HepG2 (cell line): ENCODE measurements at regions not wholly inside any gene's neighbourhood (a gene's known extent, or its start where the extent isn't known, plus 50 kb on each side); places are given as distances from the start of the nearest gene placed in this dataset.

Experiments used
- ATAC-seq: fragments of 200-7000 bp; cut with Tn5 transposase; 3 replicates; pipeline ENCODE4 v1.9.1; 2020; ENCODE audit warnings: mild to moderate bottlenecking, moderate library complexity
- BruUV-seq: library from RNA; stranded (reverse); fragments of 400-500 nt; replicated peaks from 2 replicates; lab custom pipeline; 2021; lab: Mats Ljungman, UMichigan
- CTCF ChIA-PET: fragments of 300-600 bp; formaldehyde crosslinking; extraction: SDS; loops from one replicate; lab custom pipeline; 2021; ENCODE audit warnings: low total read pairs, inconsistent platforms, low intra/inter-chr PET ratio; lab: Yijun Ruan, JAX
- POLR2A ChIA-PET: fragments of 350-600 bp; sonication (Branson Sonifier 250); formaldehyde crosslinking; loops from one replicate; lab custom pipeline; 2020; ENCODE audit warnings: antibody characterized with exemption, inconsistent platforms; lab: Yijun Ruan, JAX
- DNase-seq: peaks from one replicate; pipeline ENCODE4 v3.0.0-alpha.2; 2015; ENCODE audit warnings: low spot score
- FAIRE-seq: peaks from 3 replicates; lab custom pipeline; 2011; peaks lifted over from hg19 to GRCh38; lab: Jason Lieb, UNC
- H2AFZ ChIP-seq: one replicate; pipeline ENCODE4 v1.6.1; 2011; ENCODE audit warnings: low read length, inconsistent platforms
- H3K27ac ChIP-seq: fragments of 300-600 bp; 3 replicates; pipeline ENCODE4 v1.8.0; 2011; ENCODE audit warnings: mixed run types, mild to moderate bottlenecking, mixed read lengths, low read length, inconsistent platforms; ENCODE audit not compliant: insufficient read depth; ENCODE audit errors: extremely low read length
- H3K27me3 ChIP-seq, 2 experiments: fragments of 200-600 bp in 1 of 2; 2 replicates in 1 of 2; 3 replicates in 1 of 2; pipeline versions ENCODE4 v1.6.0 to v1.8.0; 2011; ENCODE audit warnings: low read length in 2 of 2, mild to moderate bottlenecking in 2 of 2, moderate library complexity in 2 of 2, inconsistent platforms in 1 of 2; ENCODE audit not compliant: insufficient read depth in 2 of 2, control insufficient read depth in 1 of 2
- H3K36me3 ChIP-seq, 2 experiments: fragments of 200-600 bp in 1 of 2; replicated peaks in 1 of 2; 2 replicates in 1 of 2; 3 replicates in 1 of 2; pipeline versions ENCODE4 v1.5.1 to v1.8.0; 2011; ENCODE audit warnings: low read length in 2 of 2, inconsistent platforms in 1 of 2; ENCODE audit not compliant: insufficient read depth in 2 of 2, control insufficient read depth in 1 of 2
- H3K4me1 ChIP-seq: 2 replicates; pipeline ENCODE4 v1.5.1; 2012; ENCODE audit warnings: low read length, inconsistent platforms; ENCODE audit not compliant: insufficient read depth
- H3K4me2 ChIP-seq: 2 replicates; pipeline ENCODE4 v1.6.0; 2011; ENCODE audit warnings: low read depth, low read length, inconsistent platforms
- H3K4me3 ChIP-seq, 3 experiments: fragments of 200-600 bp in 1 of 3; sonication (generic), shearing (Covaris generic) in 1 of 3; replicated peaks in 1 of 3; 2 replicates each; pipeline ENCODE4 v1.5.1; 2011 to 2016; ENCODE audit warnings: low read length in 3 of 3, inconsistent platforms in 2 of 3, low read depth in 2 of 3, mild to moderate bottlenecking in 2 of 3, control low read depth in 1 of 3, mixed read lengths in 1 of 3; ENCODE audit not compliant: insufficient read depth in 1 of 3
- H3K79me2 ChIP-seq: one replicate; pipeline ENCODE4 v1.6.1; 2011; ENCODE audit warnings: low read length, inconsistent platforms; ENCODE audit not compliant: insufficient read depth
- H3K9ac ChIP-seq: 2 replicates; pipeline ENCODE4 v1.6.0; 2011; ENCODE audit warnings: mild to moderate bottlenecking, low read depth, low read length, inconsistent platforms; ENCODE audit not compliant: insufficient read depth
- H3K9me3 ChIP-seq: 2 replicates; pipeline ENCODE4 v1.5.1; 2012; ENCODE audit warnings: mild to moderate bottlenecking, low read length
- H4K20me1 ChIP-seq: 2 replicates; pipeline ENCODE4 v1.6.0; 2011; ENCODE audit warnings: inconsistent platforms, mild to moderate bottlenecking, low read length, moderate library complexity; ENCODE audit not compliant: insufficient read depth
- CEBPG ChIP-seq: IDR thresholded peaks from 2 replicates; pipeline ENCODE4 v1.6.1; 2016
- IRX3 ChIP-seq: sonication (generic); formaldehyde crosslinking; IDR thresholded peaks from 2 replicates; pipeline ENCODE4 v1.8.1; 2023; ENCODE audit warnings: mild to moderate bottlenecking, low read depth, missing genetic modification reagents, borderline replicate concordance
- JUND ChIP-seq: sonication (generic); formaldehyde crosslinking; IDR thresholded peaks from 2 replicates; pipeline ENCODE4 v1.8.0; 2022; ENCODE audit warnings: mild to moderate bottlenecking, missing genetic modification reagents
- MXI1 ChIP-seq: IDR thresholded peaks from 3 replicates; pipeline ENCODE4 v1.6.1; 2012; ENCODE audit warnings: low read depth, low read length, inconsistent platforms, borderline replicate concordance
- NCOA2 ChIP-seq: sonication (generic); formaldehyde crosslinking; IDR thresholded peaks from 2 replicates; pipeline ENCODE4 v1.8.0; 2022; ENCODE audit warnings: inconsistent platforms
- NPAS2 ChIP-seq: sonication (generic); formaldehyde crosslinking; IDR thresholded peaks from 2 replicates; pipeline ENCODE4 v1.8.0; 2022; ENCODE audit warnings: mild to moderate bottlenecking, missing genetic modification reagents, borderline replicate concordance
- NR2F1 ChIP-seq, 2 experiments: fragments of 450-650 bp in 1 of 2; formaldehyde crosslinking in 1 of 2; IDR thresholded peaks; 2 replicates each; pipeline versions ENCODE4 v1.5.0 to v1.6.1; 2016 to 2020; ENCODE audit warnings: mild to moderate bottlenecking in 1 of 2, missing compliant biosample characterization in 1 of 2, missing genetic modification reagents in 1 of 2, moderate library complexity in 1 of 2
- PTBP1 ChIP-seq: fragments of 200-400 bp; formaldehyde crosslinking; IDR thresholded peaks from 2 replicates; pipeline ENCODE4 v1.6.1; 2018; ENCODE audit warnings: low read length, low read depth; ENCODE audit not compliant: poor library complexity, severe bottlenecking
- SP4 ChIP-seq: sonication (generic); formaldehyde crosslinking; IDR thresholded peaks from 2 replicates; pipeline ENCODE4 v1.8.1; 2023; ENCODE audit warnings: mild to moderate bottlenecking, missing genetic modification reagents
- SPEN ChIP-seq: sonication (generic); formaldehyde crosslinking; IDR thresholded peaks from 2 replicates; pipeline ENCODE4 v1.5.1; 2020; ENCODE audit warnings: low read depth, mild to moderate bottlenecking, missing genetic modification reagents
- SUZ12 ChIP-seq: fragments of 150-350 bp; IDR thresholded peaks from 2 replicates; pipeline ENCODE4 v1.6.1; 2014; ENCODE audit warnings: low read depth, low read length
- ZKSCAN8 ChIP-seq: IDR thresholded peaks from 2 replicates; pipeline ENCODE4 v1.6.1; 2016; ENCODE audit warnings: borderline replicate concordance, missing genetic modification reagents, missing compliant biosample characterization
- ZNF382 ChIP-seq: sonication (generic); formaldehyde crosslinking; IDR thresholded peaks from 2 replicates; pipeline ENCODE4 v1.5.0; 2020; ENCODE audit warnings: missing genetic modification reagents, mild to moderate bottlenecking, borderline replicate concordance
- ZNF383 ChIP-seq: sonication (generic); formaldehyde crosslinking; IDR thresholded peaks from 2 replicates; pipeline ENCODE4 v1.4.0; 2020; ENCODE audit warnings: missing genetic modification reagents, mild to moderate bottlenecking, borderline replicate concordance
- ZNF557 ChIP-seq: sonication (generic); formaldehyde crosslinking; IDR thresholded peaks from 2 replicates; pipeline ENCODE4 v1.4.0; 2020; ENCODE audit warnings: missing genetic modification reagents
- ZNF83 ChIP-seq: sonication (generic); formaldehyde crosslinking; IDR thresholded peaks from 2 replicates; pipeline ENCODE4 v1.4.0; 2020; ENCODE audit warnings: missing genetic modification reagents, mild to moderate bottlenecking, borderline replicate concordance
- WGBS: methylation state at CpG from one replicate; pipeline ENCODE4 v1.1.6; 2017; ENCODE audit warnings: low lambda C conversion rate; 5-methylcytosine and 5-hydroxymethylcytosine counted together
- in situ Hi-C: cut with HindIII; loops from 2 replicates; pipeline ENCODE4 v1.10.0; 2017; ENCODE audit warnings: low pct_unique_long_range_greater_than_20kb; ENCODE audit not compliant: extremely low pct_ligation_motif_present
- intact Hi-C: fragments of 100-400 bp; cut with micrococcal nuclease; formaldehyde crosslinking; loops from one replicate; pipeline ENCODE4 v1.10.0; 2022; ENCODE audit not compliant: unreplicated experiment
- TF ChIP-seq, protein P1 (sequence below): sonication (generic); formaldehyde crosslinking; IDR thresholded peaks from 2 replicates; pipeline ENCODE4 v1.5.1; 2020; ENCODE audit warnings: mild to moderate bottlenecking, missing genetic modification reagents, borderline replicate concordance
- TF ChIP-seq, protein P2 (sequence below): sonication (generic); formaldehyde crosslinking; IDR thresholded peaks from 2 replicates; pipeline ENCODE4 v1.5.0; 2020; ENCODE audit warnings: mild to moderate bottlenecking, missing genetic modification reagents
- TF ChIP-seq, protein P3 (sequence below): sonication (generic); formaldehyde crosslinking; IDR thresholded peaks from 2 replicates; pipeline ENCODE4 v1.4.0; 2020; ENCODE audit warnings: missing genetic modification reagents, borderline replicate concordance

DNA sequence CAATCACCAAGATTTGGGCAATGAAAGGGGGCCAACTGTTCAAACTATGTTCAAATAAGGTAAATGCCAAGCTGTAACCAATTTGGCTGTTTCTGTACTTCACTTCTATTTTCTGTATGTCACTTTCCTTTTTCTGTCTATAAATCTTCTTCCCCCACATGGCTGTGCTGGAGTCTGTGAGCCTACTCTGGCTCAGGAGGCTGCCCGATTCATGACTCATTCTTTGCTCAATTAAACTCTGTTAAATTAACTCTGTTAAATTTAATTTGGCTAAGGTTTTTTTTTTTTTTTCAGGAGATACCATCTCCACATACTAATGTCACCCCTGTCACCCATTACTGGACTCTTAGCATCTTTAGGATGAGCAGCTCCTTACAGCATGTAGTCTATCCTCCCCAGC lies 178.8 kb upstream of the TWIST2 start:
- H3K4me3 ChIP-seq: no peak overlapping the region
- H3K4me2 ChIP-seq: no peak overlapping the region
- H3K9ac ChIP-seq: no peak overlapping the region
- in situ Hi-C loops: no loop called here
- no TSS peak for BruUV-seq
- CTCF ChIA-PET: no interaction called here
- TF ChIP-seq IRX3 (CRISPR knock-in tag) (no peak), NPAS2 (no peak), NR2F1 (CRISPR knock-in tag; IDR thresholded peaks at IDR 0.05) (no peak), ZNF382 (CRISPR knock-in tag) (no peak), CEBPG (CRISPR knock-in tag) (no peak), ZKSCAN8 (CRISPR knock-in tag) (no peak), ZNF83 (CRISPR knock-in tag) (no peak), ZNF557 (no peak), SP4 (CRISPR knock-in tag) (no peak), ZNF383 (CRISPR knock-in tag) (no peak), SPEN (no peak), NCOA2 (CRISPR knock-in tag) (no peak), PTBP1 (no peak), SUZ12 (no peak), JUND (CRISPR knock-in tag) (no peak), MXI1 (no peak)
- TF ChIP-seq, protein P1, sequence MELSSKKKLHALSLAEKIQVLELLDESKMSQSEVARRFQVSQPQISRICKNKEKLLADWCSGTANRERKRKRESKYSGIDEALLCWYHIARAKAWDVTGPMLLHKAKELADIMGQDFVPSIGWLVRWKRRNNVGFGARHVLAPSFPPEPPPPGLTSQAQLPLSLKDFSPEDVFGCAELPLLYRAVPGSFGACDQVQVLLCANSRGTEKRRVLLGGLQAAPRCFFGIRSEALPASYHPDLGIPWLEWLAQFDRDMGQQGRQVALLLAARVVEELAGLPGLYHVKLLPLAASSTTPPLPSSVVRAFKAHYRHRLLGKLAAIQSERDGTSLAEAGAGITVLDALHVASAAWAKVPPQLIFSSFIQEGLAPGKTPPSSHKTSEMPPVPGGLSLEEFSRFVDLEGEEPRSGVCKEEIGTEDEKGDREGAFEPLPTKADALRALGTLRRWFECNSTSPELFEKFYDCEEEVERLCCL: no peak
- TF ChIP-seq, protein P2, sequence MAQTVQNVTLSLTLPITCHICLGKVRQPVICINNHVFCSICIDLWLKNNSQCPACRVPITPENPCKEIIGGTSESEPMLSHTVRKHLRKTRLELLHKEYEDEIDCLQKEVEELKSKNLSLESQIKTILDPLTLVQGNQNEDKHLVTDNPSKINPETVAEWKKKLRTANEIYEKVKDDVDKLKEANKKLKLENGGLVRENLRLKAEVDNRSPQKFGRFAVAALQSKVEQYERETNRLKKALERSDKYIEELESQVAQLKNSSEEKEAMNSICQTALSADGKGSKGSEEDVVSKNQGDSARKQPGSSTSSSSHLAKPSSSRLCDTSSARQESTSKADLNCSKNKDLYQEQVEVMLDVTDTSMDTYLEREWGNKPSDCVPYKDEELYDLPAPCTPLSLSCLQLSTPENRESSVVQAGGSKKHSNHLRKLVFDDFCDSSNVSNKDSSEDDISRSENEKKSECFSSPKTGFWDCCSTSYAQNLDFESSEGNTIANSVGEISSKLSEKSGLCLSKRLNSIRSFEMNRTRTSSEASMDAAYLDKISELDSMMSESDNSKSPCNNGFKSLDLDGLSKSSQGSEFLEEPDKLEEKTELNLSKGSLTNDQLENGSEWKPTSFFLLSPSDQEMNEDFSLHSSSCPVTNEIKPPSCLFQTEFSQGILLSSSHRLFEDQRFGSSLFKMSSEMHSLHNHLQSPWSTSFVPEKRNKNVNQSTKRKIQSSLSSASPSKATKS (CRISPR knock-in tag): no peak
- TF ChIP-seq, protein P3, sequence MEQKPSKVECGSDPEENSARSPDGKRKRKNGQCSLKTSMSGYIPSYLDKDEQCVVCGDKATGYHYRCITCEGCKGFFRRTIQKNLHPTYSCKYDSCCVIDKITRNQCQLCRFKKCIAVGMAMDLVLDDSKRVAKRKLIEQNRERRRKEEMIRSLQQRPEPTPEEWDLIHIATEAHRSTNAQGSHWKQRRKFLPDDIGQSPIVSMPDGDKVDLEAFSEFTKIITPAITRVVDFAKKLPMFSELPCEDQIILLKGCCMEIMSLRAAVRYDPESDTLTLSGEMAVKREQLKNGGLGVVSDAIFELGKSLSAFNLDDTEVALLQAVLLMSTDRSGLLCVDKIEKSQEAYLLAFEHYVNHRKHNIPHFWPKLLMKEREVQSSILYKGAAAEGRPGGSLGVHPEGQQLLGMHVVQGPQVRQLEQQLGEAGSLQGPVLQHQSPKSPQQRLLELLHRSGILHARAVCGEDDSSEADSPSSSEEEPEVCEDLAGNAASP (CRISPR knock-in tag): no peak
- TF ChIP-seq, all 625 proteins: peak for 0
- FAIRE-seq (no peak), DNase-seq (no peak), ATAC-seq (no peak)
- WGBS: 15% methylated on average over 1 of the region's 1 CpG
- Histone ChIP-seq H3K27ac (no peak overlapping the region), H4K20me1 (no peaks in the 10 kb centered on the region), H3K4me1 (no peaks in the 10 kb centered on the region), H3K27me3 (peaks cover 0 to 18% of the 10 kb centered on the region in 2 experiments; a peak in 1 of 5 replicates), H3K79me2 (no peaks in the 10 kb centered on the region), H3K9me3 (no peaks in the 10 kb centered on the region), H2AFZ (no peak overlapping the region), H3K36me3 (no peaks in the 10 kb centered on the region)
- POLR2A ChIA-PET: no interaction called here
- intact Hi-C loops: no loop called here
